Bronchial epithelial cell (primary cell): ENCODE measurements at regions not wholly inside any gene's neighbourhood (a gene's known extent, or its start where the extent isn't known, plus 50 kb on each side); places are given as distances from the start of the nearest gene placed in this dataset.
A peak's percentile ranks its signal among the peaks of the same experiment; 100 is the strongest.
"Not testable (repeated sequence)": the region's sequence is repeated elsewhere in the genome, so short reads cannot be mapped to it uniquely, and the experiment has no call there.

Experiments
- DNase-seq: peaks from one replicate; pipeline ENCODE4 v3.0.0-alpha.2; 2010; ENCODE audit warnings: low read depth
- FAIRE-seq: peaks from 2 replicates; lab custom pipeline; 2011; peaks lifted over from hg19 to GRCh38; lab: Jason Lieb, UNC
- H3K27me3 ChIP-seq: 2 replicates; pipeline ENCODE4 v1.5.1; 2011; ENCODE audit warnings: low read length; ENCODE audit not compliant: control insufficient read depth, insufficient read depth
- H3K36me3 ChIP-seq: 2 replicates; pipeline ENCODE4 v1.5.1; 2011; ENCODE audit warnings: low read length; ENCODE audit not compliant: control insufficient read depth, insufficient read depth
- H3K4me3 ChIP-seq: 2 replicates; pipeline ENCODE4 v1.5.1; 2011; ENCODE audit warnings: mild to moderate bottlenecking, low read depth, low read length, control low read depth
- TF ChIP-seq, protein P1 (sequence below): IDR thresholded peaks from 2 replicates; pipeline ENCODE4 v1.5.1; 2011; ENCODE audit warnings: mild to moderate bottlenecking, moderate library complexity, low read length, control low read depth, inconsistent platforms; ENCODE audit not compliant: insufficient read depth, severe bottlenecking

DNA sequence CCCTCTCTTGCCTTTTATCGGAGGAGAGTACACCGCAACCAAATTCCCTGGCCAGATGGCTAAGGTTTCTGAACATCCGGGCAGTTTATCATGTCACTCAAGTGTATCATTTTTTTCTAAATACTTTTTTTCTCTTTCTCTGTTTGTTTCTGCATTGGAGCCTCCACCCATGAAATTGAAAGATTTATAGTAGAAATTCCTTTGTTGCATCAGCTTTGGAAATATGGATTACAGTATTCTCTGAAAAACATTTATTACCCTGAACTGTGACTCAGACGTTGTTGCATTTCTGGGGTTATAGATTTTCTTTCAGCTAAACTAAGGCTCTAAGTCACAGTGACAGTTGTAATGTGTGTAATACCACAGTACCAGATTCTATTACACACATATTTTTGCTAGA lies 187.0 kb downstream of the SPTSSA start:
- H3K4me3 ChIP-seq, result no peak overlapping the region
- peaks cover 2% of the 10 kb centered on the region for H3K27me3 ChIP-seq
- TF ChIP-seq, protein P1, sequence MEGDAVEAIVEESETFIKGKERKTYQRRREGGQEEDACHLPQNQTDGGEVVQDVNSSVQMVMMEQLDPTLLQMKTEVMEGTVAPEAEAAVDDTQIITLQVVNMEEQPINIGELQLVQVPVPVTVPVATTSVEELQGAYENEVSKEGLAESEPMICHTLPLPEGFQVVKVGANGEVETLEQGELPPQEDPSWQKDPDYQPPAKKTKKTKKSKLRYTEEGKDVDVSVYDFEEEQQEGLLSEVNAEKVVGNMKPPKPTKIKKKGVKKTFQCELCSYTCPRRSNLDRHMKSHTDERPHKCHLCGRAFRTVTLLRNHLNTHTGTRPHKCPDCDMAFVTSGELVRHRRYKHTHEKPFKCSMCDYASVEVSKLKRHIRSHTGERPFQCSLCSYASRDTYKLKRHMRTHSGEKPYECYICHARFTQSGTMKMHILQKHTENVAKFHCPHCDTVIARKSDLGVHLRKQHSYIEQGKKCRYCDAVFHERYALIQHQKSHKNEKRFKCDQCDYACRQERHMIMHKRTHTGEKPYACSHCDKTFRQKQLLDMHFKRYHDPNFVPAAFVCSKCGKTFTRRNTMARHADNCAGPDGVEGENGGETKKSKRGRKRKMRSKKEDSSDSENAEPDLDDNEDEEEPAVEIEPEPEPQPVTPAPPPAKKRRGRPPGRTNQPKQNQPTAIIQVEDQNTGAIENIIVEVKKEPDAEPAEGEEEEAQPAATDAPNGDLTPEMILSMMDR, result no peak
- no peaks in the 10 kb centered on the region for H3K36me3 ChIP-seq
- DNase-seq (no peak), FAIRE-seq (no peak)

DNA sequence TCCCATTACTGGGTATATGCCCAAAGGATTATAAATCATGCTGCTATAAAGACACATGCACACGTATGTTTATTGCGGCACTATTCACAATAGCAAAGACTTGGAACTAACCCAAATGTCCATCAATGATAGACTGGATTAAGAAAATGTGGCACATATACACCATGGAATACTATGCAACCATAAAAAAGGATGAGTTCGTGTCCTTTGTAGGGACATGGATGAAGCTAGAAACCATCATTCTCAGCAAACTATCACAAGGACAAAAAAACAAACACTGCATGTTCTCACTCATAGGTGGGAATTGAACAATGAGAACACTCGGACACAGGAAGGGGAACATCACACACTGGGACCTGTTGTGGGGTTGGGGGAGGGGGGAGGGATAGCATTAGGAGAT lies 188.3 kb downstream of the SPTSSA start:
- not testable (repeated sequence) for H3K36me3 ChIP-seq, DNase-seq, H3K27me3 ChIP-seq, FAIRE-seq, H3K4me3 ChIP-seq

DNA sequence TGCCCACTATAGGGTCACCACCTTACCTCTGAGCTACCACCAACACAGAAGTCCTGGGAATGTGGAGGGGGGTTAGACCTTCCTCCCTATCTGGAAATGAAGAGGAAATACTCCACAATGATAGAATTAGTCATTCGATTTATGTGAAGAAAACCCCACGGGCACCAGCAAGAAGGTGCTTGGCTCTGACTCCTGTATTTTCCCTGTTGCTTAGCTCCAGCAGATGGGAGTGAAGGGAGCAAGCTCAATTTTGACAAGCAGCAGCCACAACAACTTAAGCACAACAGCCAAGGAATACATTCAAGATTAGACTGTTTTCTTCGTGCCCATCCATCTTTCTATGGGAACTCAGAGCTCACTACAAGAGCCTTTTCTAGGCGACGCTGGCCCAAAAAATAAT lies 191.7 kb downstream of the SPTSSA start:
- Histone ChIP-seq H3K36me3 (no peaks in the 10 kb centered on the region), H3K27me3 (peaks cover 2% of the 10 kb centered on the region), H3K4me3 (no peak overlapping the region)
- FAIRE-seq, result peak; percentile 18
- no peak for DNase-seq
- TF ChIP-seq, protein P1, result no peak

DNA sequence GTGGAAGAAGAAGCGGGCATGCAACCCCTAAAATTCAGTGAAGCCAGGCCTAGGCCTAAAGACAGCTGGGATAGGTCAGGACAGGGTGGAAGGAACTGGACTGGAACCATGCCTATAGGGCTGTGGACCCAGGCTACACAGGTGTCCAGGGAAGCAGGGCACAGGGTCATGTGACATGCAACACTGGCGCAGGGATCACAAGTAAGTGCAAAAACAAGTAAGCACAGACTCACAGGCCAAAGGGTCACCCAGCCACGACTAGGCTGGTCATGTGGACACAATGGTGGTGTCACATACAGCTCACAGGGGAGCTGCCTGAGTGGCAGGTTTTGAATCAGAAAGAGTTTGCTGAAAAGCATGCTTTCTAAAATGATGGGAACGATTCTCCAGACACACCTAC lies 195.7 kb downstream of the SPTSSA start:
- H3K4me3 ChIP-seq, result no peak overlapping the region
- FAIRE-seq, result peak; percentile 68
- H3K27me3 ChIP-seq, result peaks cover 2% of the 10 kb centered on the region
- H3K36me3 ChIP-seq, result no peaks in the 10 kb centered on the region
- TF ChIP-seq, protein P1, result no peak
- DNase-seq, result no peak

DNA sequence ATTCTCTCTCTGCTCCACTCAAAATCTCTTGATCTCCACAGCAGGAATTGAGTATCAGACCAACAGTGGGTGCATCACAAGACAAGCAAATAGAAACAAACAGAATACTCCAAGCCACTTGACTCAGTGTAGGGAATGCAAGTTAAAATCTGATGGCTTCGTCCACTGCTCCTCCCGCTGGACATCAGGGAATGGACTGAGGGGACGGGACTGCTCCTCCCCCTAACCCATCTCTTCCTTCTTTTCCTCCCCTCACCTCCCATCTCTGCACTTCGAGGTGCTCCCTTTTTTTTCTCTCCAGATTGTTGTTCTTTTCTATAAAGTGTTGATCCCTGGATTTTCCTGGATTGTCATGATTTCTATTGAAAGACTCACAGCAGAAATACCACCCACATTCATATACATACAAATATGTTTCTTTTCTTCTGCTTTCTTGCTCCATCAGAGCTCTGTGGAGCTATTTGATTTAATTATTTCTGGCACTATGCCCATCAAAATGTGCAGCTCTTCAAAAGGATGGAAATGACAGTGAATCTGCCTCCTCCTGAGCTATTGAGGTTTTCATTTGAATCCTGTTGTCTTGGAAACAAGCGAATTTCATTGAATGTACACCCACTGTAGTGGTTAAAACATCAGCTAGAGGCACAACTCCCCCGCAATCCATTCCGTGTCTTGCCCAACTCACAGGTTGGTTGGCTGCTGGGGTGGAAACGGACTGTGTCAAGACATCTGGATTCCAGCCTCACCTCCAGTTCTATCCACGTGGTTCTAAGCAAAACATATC lies 199.7 kb downstream of the SPTSSA start:
- DNase-seq (no peak), FAIRE-seq (no peak)
- Histone ChIP-seq H3K27me3 (peaks cover 3% of the 10 kb centered on the region), H3K4me3 (no peak overlapping the region), H3K36me3 (no peaks in the 10 kb centered on the region)
- TF ChIP-seq, protein P1, result no peak

DNA sequence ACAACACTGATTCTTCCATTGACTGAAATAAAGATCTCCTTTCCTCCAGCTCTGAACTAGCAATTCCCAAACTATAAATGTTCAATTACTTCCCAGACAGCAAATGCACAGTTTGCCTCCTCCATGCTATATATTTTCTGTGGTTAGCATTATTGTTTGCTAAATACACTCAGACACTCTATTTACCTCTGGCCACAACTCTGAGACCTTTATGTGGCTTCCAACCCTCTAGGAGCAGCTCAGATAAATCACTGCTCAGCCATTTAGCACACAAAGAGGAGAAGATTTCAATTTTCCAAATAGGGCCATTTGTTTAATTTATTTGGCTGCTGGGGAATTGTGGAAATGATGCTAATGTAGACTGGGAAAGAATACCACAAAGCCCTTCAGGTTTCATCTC lies 202.0 kb downstream of the SPTSSA start:
- FAIRE-seq (no peak), DNase-seq (no peak)
- Histone ChIP-seq H3K27me3 (peaks cover 3% of the 10 kb centered on the region), H3K4me3 (no peak overlapping the region), H3K36me3 (no peaks in the 10 kb centered on the region)
- TF ChIP-seq, protein P1, result no peak
